ENCODE measurements at regions not wholly inside any gene's neighbourhood (a gene's known extent, or its start where the extent isn't known, plus 50 kb on each side); places are given as distances from the start of the nearest gene placed in this dataset.
"Not testable (repeated sequence)": the region's sequence is repeated elsewhere in the genome, so short reads cannot be mapped to it uniquely, and the experiment has no call there.

DNA sequence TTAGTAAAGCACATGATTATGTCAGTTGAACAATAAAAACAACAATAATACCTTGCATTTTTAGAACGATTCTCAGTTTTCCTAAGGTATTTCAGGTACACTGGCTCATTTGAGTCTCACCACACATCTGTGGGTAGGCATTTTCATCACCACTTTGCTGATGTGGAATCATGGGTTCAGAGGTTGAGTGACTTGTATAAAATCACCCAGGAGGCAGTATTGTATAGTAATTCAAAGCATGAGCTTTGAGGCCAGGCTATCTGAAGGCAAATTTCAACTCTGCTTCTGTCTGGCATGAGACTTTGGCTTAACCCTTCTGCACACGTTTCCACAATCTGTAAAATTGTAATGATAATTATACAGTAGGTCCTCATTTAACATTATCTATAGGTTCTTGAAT, 183.9 kb upstream of the CMC1 start:
- no peaks in the 10 kb centered on the region for H3K9me3 ChIP-seq (replicated peaks; ENCODE audit: insufficient read depth, low read length)

DNA sequence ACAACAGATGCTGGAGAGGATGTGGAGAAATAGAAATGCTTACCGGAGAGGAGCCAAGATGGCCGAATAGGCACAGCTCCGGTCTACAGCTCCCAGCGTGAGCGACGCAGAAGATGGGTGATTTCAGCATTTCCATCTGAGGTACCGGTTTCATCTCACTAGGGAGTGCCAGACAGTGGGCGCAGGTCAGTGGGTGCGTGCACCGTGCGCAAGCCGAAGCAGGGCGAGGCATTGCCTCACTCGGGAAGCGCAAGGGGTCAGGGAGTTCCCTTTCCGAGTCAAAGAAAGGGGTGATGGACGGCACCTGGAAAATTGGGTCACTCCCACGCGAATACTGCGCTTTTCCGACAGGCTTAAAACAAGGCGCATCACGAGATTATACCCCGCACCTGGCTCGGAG, 182.2 kb upstream of the CMC1 start:
- not testable (repeated sequence) for H3K27ac ChIP-seq (ENCODE audit: low read length); H3K9me2 ChIP-seq (replicated peaks; ENCODE audit: insufficient read depth, low read length); H3K4me1 ChIP-seq (ENCODE audit: low read length); H3K9ac ChIP-seq (ENCODE audit: low read length); H3F3A ChIP-seq (ENCODE audit: insufficient read depth, low read length); H3K27me3 ChIP-seq (replicated peaks; ENCODE audit: insufficient read depth, low read length); H3K36me3 ChIP-seq (replicated peaks; ENCODE audit: insufficient read depth, low read length); H3K9me3 ChIP-seq (replicated peaks; ENCODE audit: insufficient read depth, low read length); H2AFZ ChIP-seq (ENCODE audit: low read length); H3K4me2 ChIP-seq (ENCODE audit: low read depth, low read length); H3K4me3 ChIP-seq (ENCODE audit: low read length); DNase-seq; H4K20me1 ChIP-seq (ENCODE audit: insufficient read depth, low read length); H3K79me2 ChIP-seq (ENCODE audit: low read length)

More for the DNA sequence above, 183.9 kb upstream of the CMC1 start:
- Histone ChIP-seq H4K20me1 (ENCODE audit: insufficient read depth, low read length) (no peaks in the 10 kb centered on the region), H3K36me3 (replicated peaks; ENCODE audit: insufficient read depth, low read length) (no peaks in the 10 kb centered on the region), H3K4me1 (ENCODE audit: low read length) (no peaks in the 10 kb centered on the region), H3K79me2 (ENCODE audit: low read length) (no peaks in the 10 kb centered on the region), H3K27ac (ENCODE audit: low read length) (no peak overlapping the region), H3K4me2 (ENCODE audit: low read depth, low read length) (no peak overlapping the region), H2AFZ (ENCODE audit: low read length) (no peak overlapping the region), H3K9me2 (replicated peaks; ENCODE audit: insufficient read depth, low read length) (no peaks in the 10 kb centered on the region), H3K9ac (ENCODE audit: low read length) (no peak overlapping the region), H3K27me3 (replicated peaks; ENCODE audit: insufficient read depth, low read length) (no peaks in the 10 kb centered on the region), H3F3A (ENCODE audit: insufficient read depth, low read length) (no peaks in the 10 kb centered on the region), H3K4me3 (ENCODE audit: low read length) (no peak overlapping the region)
- DNase-seq, result no peak
- TF ChIP-seq EZH2 (optimal IDR thresholded peaks at IDR 0.05; ENCODE audit: low read depth, low read length) (no peak), EZH2phosphoT487 (IDR thresholded peaks at IDR 0.05; ENCODE audit: low read length) (no peak)
- TF ChIP-seq, protein P1, sequence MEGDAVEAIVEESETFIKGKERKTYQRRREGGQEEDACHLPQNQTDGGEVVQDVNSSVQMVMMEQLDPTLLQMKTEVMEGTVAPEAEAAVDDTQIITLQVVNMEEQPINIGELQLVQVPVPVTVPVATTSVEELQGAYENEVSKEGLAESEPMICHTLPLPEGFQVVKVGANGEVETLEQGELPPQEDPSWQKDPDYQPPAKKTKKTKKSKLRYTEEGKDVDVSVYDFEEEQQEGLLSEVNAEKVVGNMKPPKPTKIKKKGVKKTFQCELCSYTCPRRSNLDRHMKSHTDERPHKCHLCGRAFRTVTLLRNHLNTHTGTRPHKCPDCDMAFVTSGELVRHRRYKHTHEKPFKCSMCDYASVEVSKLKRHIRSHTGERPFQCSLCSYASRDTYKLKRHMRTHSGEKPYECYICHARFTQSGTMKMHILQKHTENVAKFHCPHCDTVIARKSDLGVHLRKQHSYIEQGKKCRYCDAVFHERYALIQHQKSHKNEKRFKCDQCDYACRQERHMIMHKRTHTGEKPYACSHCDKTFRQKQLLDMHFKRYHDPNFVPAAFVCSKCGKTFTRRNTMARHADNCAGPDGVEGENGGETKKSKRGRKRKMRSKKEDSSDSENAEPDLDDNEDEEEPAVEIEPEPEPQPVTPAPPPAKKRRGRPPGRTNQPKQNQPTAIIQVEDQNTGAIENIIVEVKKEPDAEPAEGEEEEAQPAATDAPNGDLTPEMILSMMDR (IDR thresholded peaks at IDR 0.05; ENCODE audit: low read length), result no peak

DNA sequence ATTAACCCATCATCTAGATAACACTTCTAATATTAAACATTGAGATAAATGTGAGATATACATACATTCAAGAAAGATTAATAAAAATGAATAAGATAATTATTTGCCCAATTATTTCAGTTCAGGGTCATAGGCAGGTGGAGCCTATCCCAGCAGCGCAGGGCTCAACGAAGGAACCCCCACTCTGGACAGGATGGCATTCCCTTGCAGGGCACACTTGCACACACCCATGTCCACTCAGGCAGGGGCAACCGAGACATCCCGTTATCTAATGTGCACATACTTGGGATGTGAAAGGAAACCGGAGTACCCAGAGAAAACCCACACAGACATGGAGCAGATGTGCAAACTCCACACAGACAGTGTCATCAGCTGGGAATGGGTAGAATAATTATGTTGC, 175.4 kb upstream of the CMC1 start:
- no peaks in the 10 kb centered on the region for H3F3A ChIP-seq (ENCODE audit: insufficient read depth, low read length)
- no peak overlapping the region for H2AFZ ChIP-seq (ENCODE audit: low read length)
- no peak for DNase-seq
- no peaks in the 10 kb centered on the region for H3K4me1 ChIP-seq (ENCODE audit: low read length)
- H3K9me2 ChIP-seq (replicated peaks; ENCODE audit: insufficient read depth, low read length), result no peaks in the 10 kb centered on the region
- H3K36me3 ChIP-seq (replicated peaks; ENCODE audit: insufficient read depth, low read length), result no peaks in the 10 kb centered on the region
- no peaks in the 10 kb centered on the region for H3K9me3 ChIP-seq (replicated peaks; ENCODE audit: insufficient read depth, low read length)
- no peak overlapping the region for H3K4me2 ChIP-seq (ENCODE audit: low read depth, low read length)
- no peaks in the 10 kb centered on the region for H3K27me3 ChIP-seq (replicated peaks; ENCODE audit: insufficient read depth, low read length)
- H3K9ac ChIP-seq (ENCODE audit: low read length), result no peak overlapping the region
- TF ChIP-seq EZH2 (optimal IDR thresholded peaks at IDR 0.05; ENCODE audit: low read depth, low read length), result no peak
- TF ChIP-seq, protein P1 (IDR thresholded peaks at IDR 0.05; ENCODE audit: low read length), result no peak
- no peak overlapping the region for H3K27ac ChIP-seq (ENCODE audit: low read length)
- no peaks in the 10 kb centered on the region for H3K79me2 ChIP-seq (ENCODE audit: low read length)
- H3K4me3 ChIP-seq (ENCODE audit: low read length), result no peak overlapping the region
- no peaks in the 10 kb centered on the region for H4K20me1 ChIP-seq (ENCODE audit: insufficient read depth, low read length)

DNA sequence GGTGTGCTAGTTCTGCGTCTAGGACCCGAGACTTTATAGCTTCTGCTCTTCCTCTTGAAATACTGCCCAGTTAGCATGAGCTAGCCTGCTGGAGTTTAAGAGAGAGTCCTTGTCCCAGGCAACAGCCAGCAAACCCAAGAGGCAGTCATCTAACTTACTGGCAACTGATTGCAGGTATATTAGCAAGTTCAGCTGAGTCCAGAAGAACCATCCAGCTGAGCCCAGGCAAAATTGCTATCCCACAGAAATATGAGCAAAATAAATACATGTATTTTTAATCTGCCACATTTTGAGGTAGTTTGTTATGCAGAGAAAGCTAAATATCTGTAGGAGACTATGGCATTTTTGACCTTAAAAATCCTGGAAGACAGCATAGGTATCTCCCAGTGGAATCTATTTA, 174.4 kb upstream of the CMC1 start:
- Histone ChIP-seq H3K27me3 (replicated peaks; ENCODE audit: insufficient read depth, low read length) (no peaks in the 10 kb centered on the region), H3K36me3 (replicated peaks; ENCODE audit: insufficient read depth, low read length) (no peaks in the 10 kb centered on the region), H3K4me3 (ENCODE audit: low read length) (no peak overlapping the region), H3K27ac (ENCODE audit: low read length) (no peak overlapping the region), H3K9me2 (replicated peaks; ENCODE audit: insufficient read depth, low read length) (no peaks in the 10 kb centered on the region), H2AFZ (ENCODE audit: low read length) (no peak overlapping the region), H3K79me2 (ENCODE audit: low read length) (no peaks in the 10 kb centered on the region), H3K9ac (ENCODE audit: low read length) (no peak overlapping the region), H3K4me1 (ENCODE audit: low read length) (no peaks in the 10 kb centered on the region), H3F3A (ENCODE audit: insufficient read depth, low read length) (no peaks in the 10 kb centered on the region), H3K4me2 (ENCODE audit: low read depth, low read length) (no peak overlapping the region), H4K20me1 (ENCODE audit: insufficient read depth, low read length) (no peaks in the 10 kb centered on the region), H3K9me3 (replicated peaks; ENCODE audit: insufficient read depth, low read length) (no peaks in the 10 kb centered on the region)
- TF ChIP-seq EZH2phosphoT487 (IDR thresholded peaks at IDR 0.05; ENCODE audit: low read length) (no peak), EZH2 (optimal IDR thresholded peaks at IDR 0.05; ENCODE audit: low read depth, low read length) (no peak)
- TF ChIP-seq, protein P1 (IDR thresholded peaks at IDR 0.05; ENCODE audit: low read length), result no peak
- DNase-seq, result no peak
